PC-3 (cell line): ENCODE measurements at regions not wholly inside any gene's neighbourhood (a gene's known extent, or its start where the extent isn't known, plus 50 kb on each side); places are given as distances from the start of the nearest gene placed in this dataset.

Source experiments
- ATAC-seq: fragments of 200-7000 bp; cut with Tn5 transposase; 2 replicates; pipeline ENCODE4 v1.9.1; 2020; ENCODE audit warnings: mild to moderate bottlenecking, moderate library complexity
- BruUV-seq: library from RNA; stranded (reverse); fragments of 400-500 nt; replicated peaks from 2 replicates; lab custom pipeline; 2021; lab: Mats Ljungman, UMichigan
- CTCF ChIA-PET: fragments of 300-600 bp; sonication (Branson Sonifier 250); formaldehyde crosslinking; loops from one replicate; lab custom pipeline; 2022; ENCODE audit warnings: antibody characterized with exemption; lab: Charles Lee
- POLR2A ChIA-PET: fragments of 300-600 bp; sonication (Branson Sonifier 250); formaldehyde crosslinking; loops from one replicate; lab custom pipeline; 2022; ENCODE audit warnings: antibody characterized with exemption; ENCODE audit not compliant: unreplicated experiment; lab: Charles Lee
- DNase-seq: peaks from one replicate; pipeline ENCODE4 v3.0.0-alpha.2; 2015
- H2AFZ ChIP-seq: fragments of 300-600 bp; sonication (generic); 2 replicates; pipeline ENCODE4 v1.6.0; 2016; ENCODE audit warnings: antibody characterized with exemption, low read length
- H3F3A ChIP-seq: fragments of 300-600 bp; sonication (generic); one replicate; pipeline ENCODE4 v1.6.0; 2017; ENCODE audit warnings: antibody characterized with exemption, low read length, control low read depth, mild to moderate bottlenecking; ENCODE audit not compliant: unreplicated experiment
- H3K27ac ChIP-seq: fragments of 300-600 bp; sonication (generic); 2 replicates; pipeline ENCODE4 v1.5.1; 2016; ENCODE audit warnings: mild to moderate bottlenecking, low read length
- H3K27me3 ChIP-seq: fragments of 300-600 bp; sonication (generic); 2 replicates; pipeline ENCODE4 v1.6.1; 2016; ENCODE audit warnings: low read length, mixed read lengths
- H3K36me3 ChIP-seq: fragments of 300-600 bp; sonication (generic); 2 replicates; pipeline ENCODE4 v1.6.1; 2016; ENCODE audit warnings: low read depth, mixed run types, low read length, mixed read lengths
- H3K4me1 ChIP-seq: fragments of 300-600 bp; sonication (generic); 2 replicates; pipeline ENCODE4 v1.5.1; 2016; ENCODE audit warnings: low read length; ENCODE audit not compliant: insufficient read depth
- H3K4me2 ChIP-seq: fragments of 300-600 bp; sonication (generic); 2 replicates; pipeline ENCODE4 v1.6.0; 2016; ENCODE audit warnings: low read length
- H3K4me3 ChIP-seq: fragments of 300-600 bp; sonication (generic); 2 replicates; pipeline ENCODE4 v1.5.1; 2016; ENCODE audit warnings: mild to moderate bottlenecking, low read length, mixed read lengths
- H3K79me2 ChIP-seq: fragments of 300-600 bp; sonication (generic); 2 replicates; pipeline ENCODE4 v1.6.1; 2017; ENCODE audit warnings: low read length, mixed read lengths
- H3K9ac ChIP-seq: fragments of 300-600 bp; sonication (generic); 2 replicates; pipeline ENCODE4 v1.6.0; 2016; ENCODE audit warnings: mild to moderate bottlenecking, low read length
- H3K9me2 ChIP-seq: fragments of 300-600 bp; sonication (generic); replicated peaks from 2 replicates; pipeline ENCODE4 v1.6.1; 2016; ENCODE audit warnings: mixed run types, low read length, mixed read lengths
- H3K9me3 ChIP-seq: fragments of 300-600 bp; sonication (generic); 2 replicates; pipeline ENCODE4 v1.6.1; 2016; ENCODE audit warnings: low read length, mixed read lengths
- H4K20me1 ChIP-seq: fragments of 300-600 bp; sonication (generic); 2 replicates; pipeline ENCODE4 v1.6.1; 2016; ENCODE audit warnings: low read length, mixed read lengths
- CTCF ChIP-seq: fragments of 300-600 bp; sonication (generic); conservative IDR thresholded peaks from 2 replicates; pipeline ENCODE4 v1.5.1; 2017; ENCODE audit warnings: antibody characterized with exemption, low read depth, mild to moderate bottlenecking, low read length
- EZH2 ChIP-seq: fragments of 300-600 bp; sonication (generic); IDR thresholded peaks from one replicate; pipeline ENCODE4 v1.6.1; 2017; ENCODE audit warnings: antibody characterized with exemption, mild to moderate bottlenecking, low read length; ENCODE audit not compliant: unreplicated experiment
- EZH2phosphoT487 ChIP-seq: fragments of 300-600 bp; sonication (generic); IDR thresholded peaks from 2 replicates; pipeline ENCODE4 v1.6.1; 2018; ENCODE audit warnings: mild to moderate bottlenecking, antibody characterized with exemption, low read length, borderline replicate concordance
- intact Hi-C: fragments of 100-400 bp; cut with micrococcal nuclease; formaldehyde crosslinking; loops from 2 replicates; pipeline ENCODE4 v1.9.0; 2023

- Histone ChIP-seq H3K27ac (peak overlapping the region; percentile 91), H3K9me2 (no peaks in the 10 kb centered on the region)
Observed at GRCh38 chr21:35199733-35200015, 150.6 kb upstream of the RUNX1 start.

GRCh38 chr21:35198982-35199732, 150.1 kb upstream of the RUNX1 start:
- DNase-seq (no peak), ATAC-seq (no peak)
- intact Hi-C loops: loop anchor here (1.0 to 2.0 kb wide), 3 partner anchors 34 to 148 kb away; no protein-coding TSS in a partner anchor
- no peaks in the 10 kb centered on the region for H3K36me3 ChIP-seq
- peaks cover 71% of the 10 kb centered on the region for H3K4me1 ChIP-seq
- H3K9ac ChIP-seq: peak overlapping the region; percentile 54; the same call in 1 of the 2 replicates
- peak overlapping the region; percentile 56; the same call in 1 of the 2 replicates for H3K4me2 ChIP-seq
- no peak overlapping the region for H3K4me3 ChIP-seq
- no TSS peak for BruUV-seq
- no peaks in the 10 kb centered on the region for H3K9me2 ChIP-seq
- CTCF ChIA-PET: no interaction called here
- POLR2A ChIA-PET: interaction anchor here (0.6 kb wide), 1 partner anchor 16 kb away, joined by 7 read pairs; no protein-coding TSS in a partner anchor
- no peaks in the 10 kb centered on the region for H3K79me2 ChIP-seq
- no peaks in the 10 kb centered on the region for H3K27me3 ChIP-seq
- no peaks in the 10 kb centered on the region for H3K9me3 ChIP-seq
- H2AFZ ChIP-seq: no peak overlapping the region
- peak overlapping the region; percentile 91 for H3K27ac ChIP-seq
- TF ChIP-seq EZH2 (no peak), EZH2phosphoT487 (no peak), CTCF (no peak)
- H4K20me1 ChIP-seq: no peaks in the 10 kb centered on the region
- peaks cover 13% of the 10 kb centered on the region for H3F3A ChIP-seq

More at GRCh38 chr21:35199733-35200015, 150.6 kb upstream of the RUNX1 start:
- no peaks in the 10 kb centered on the region for H3K9me3 ChIP-seq
- H3K4me1 ChIP-seq: peaks cover 72% of the 10 kb centered on the region
- DNase-seq (peak; percentile 34), ATAC-seq (no peak)
- TF ChIP-seq CTCF (no peak), EZH2phosphoT487 (no peak), EZH2 (no peak)
- no peaks in the 10 kb centered on the region for H3K36me3 ChIP-seq
- no peak overlapping the region for H3K9ac ChIP-seq
- ChIA-PET POLR2A (no interaction called here), CTCF (no interaction called here)
- BruUV-seq: no TSS peak
- no peak overlapping the region for H3K4me3 ChIP-seq
- H3K79me2 ChIP-seq: no peaks in the 10 kb centered on the region
- H3F3A ChIP-seq: peaks cover 13% of the 10 kb centered on the region
- H3K27me3 ChIP-seq: no peaks in the 10 kb centered on the region
- no peaks in the 10 kb centered on the region for H4K20me1 ChIP-seq
- H2AFZ ChIP-seq: no peak overlapping the region
- intact Hi-C loops: loop anchor here (2.0 to 5.0 kb wide), 2 partner anchors 33 to 297 kb away; no protein-coding TSS in a partner anchor
- H3K4me2 ChIP-seq: peak overlapping the region; percentile 56; the same call in 1 of the 2 replicates

GRCh38 chr21:35198565-35198964, 149.5 kb upstream of the RUNX1 start:
- no peak for TF ChIP-seq EZH2phosphoT487
- no peak for TF ChIP-seq EZH2
- no peak for TF ChIP-seq CTCF
- Histone ChIP-seq H3K27me3 (no peaks in the 10 kb centered on the region), H3K79me2 (no peaks in the 10 kb centered on the region), H3K9ac (peak overlapping the region; percentile 54), H3K9me2 (no peaks in the 10 kb centered on the region), H4K20me1 (no peaks in the 10 kb centered on the region), H3K4me2 (peak overlapping the region; percentile 56), H3K4me1 (peaks cover 66% of the 10 kb centered on the region), H3K4me3 (no peak overlapping the region), H3F3A (peaks cover 13% of the 10 kb centered on the region), H3K9me3 (no peaks in the 10 kb centered on the region), H2AFZ (no peak overlapping the region), H3K27ac (peak overlapping the region; percentile 91), H3K36me3 (no peaks in the 10 kb centered on the region)
- TSS peak; percentile 93 for BruUV-seq
- ChIA-PET CTCF (no interaction called here), POLR2A (interaction anchor here (0.6 kb wide), 1 partner anchor 17 kb away, joined by 7 read pairs; no protein-coding TSS in a partner anchor)
- no peak for DNase-seq
- no peak for ATAC-seq
- intact Hi-C loops: loop anchor here (1.0 to 2.0 kb wide), 3 partner anchors 34 to 147 kb away; no protein-coding TSS in a partner anchor
